Urinary bladder (tissue), 3 donors: ENCODE measurements at regions not wholly inside any gene's neighbourhood (a gene's known extent, or its start where the extent isn't known, plus 50 kb on each side); places are given as distances from the start of the nearest gene placed in this dataset.

Experiments used
- DNase-seq: peaks from one replicate; pipeline ENCODE4 v3.0.0-alpha.2; 2015; ENCODE audit errors: extremely low spot score
- H3K27ac ChIP-seq: one replicate; pipeline ENCODE4 v1.5.1; 2013; ENCODE audit warnings: low read depth, mild to moderate bottlenecking, moderate library complexity
- H3K36me3 ChIP-seq: one replicate; pipeline ENCODE4 v1.6.1; 2013; ENCODE audit warnings: mild to moderate bottlenecking, moderate library complexity; ENCODE audit not compliant: insufficient read depth
- H3K4me1 ChIP-seq: one replicate; pipeline ENCODE4 v1.6.1; 2013; ENCODE audit warnings: mild to moderate bottlenecking, moderate library complexity; ENCODE audit not compliant: insufficient read depth
- H3K4me3 ChIP-seq: one replicate; pipeline ENCODE4 v1.5.1; 2013; ENCODE audit warnings: low read depth, low read length
- WGBS: extraction: QIAGEN DNeasy Blood & Tissue Kit; methylation state at CpG from one replicate; pipeline ENCODE4 v1.1.7; 2013; 5-methylcytosine and 5-hydroxymethylcytosine counted together
- donor health status: healthy with polysubstance abuse.
- donor health status: healthy.

DNA sequence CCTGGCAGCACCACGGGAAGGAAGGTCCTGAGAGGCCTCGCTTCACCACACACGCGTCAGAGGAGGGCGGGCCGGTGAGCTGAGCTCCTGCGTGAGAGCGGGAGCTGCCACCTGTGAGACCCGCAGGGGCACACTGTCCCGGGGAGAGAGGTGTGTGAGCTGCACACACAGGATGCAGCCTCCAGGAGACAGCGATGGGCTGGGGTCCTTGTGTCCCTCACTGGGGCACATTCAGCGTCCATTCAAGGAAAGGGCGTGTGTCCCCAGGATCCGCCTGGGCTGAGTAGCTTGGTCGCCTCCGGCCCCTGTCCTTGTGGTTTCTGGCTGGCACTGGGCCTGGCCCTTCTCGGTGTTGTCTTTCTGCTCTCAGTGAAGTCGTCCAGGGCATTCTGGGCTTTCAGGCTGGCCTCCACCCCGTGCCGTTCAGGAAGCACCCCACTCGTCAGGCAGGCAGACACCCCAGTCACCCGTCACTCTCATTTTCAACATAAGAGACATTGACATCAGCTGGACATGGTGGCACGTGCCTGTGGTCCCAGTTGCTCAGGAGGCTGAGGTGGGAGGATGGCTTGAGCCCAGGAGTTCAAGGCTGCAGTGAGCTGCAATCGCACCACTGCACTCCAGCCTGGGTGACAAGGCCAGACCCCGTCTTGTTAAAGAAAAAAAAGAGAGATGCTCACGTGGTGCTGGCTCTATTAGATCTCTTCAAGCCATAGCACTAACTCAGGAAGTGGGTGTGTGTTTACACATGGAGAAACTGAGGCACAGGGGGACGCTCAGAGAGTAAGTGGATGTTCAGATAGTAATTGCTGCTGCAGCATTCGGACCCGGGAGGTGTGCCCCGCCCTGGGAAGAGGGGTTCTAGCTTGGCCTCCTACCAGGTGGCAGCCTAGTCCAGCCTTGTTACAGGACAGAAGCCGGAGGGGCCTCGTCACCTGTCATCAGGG lies 1081.6 kb downstream of the BRD1 start:
- DNase-seq, result no peak
- H3K27ac ChIP-seq, result no peak overlapping the region
- no peaks in the 10 kb centered on the region for H3K36me3 ChIP-seq
- no peak overlapping the region for H3K4me3 ChIP-seq
- H3K4me1 ChIP-seq, result no peaks in the 10 kb centered on the region
- 83% methylated on average over 32 of the region's 32 CpGs for WGBS

DNA sequence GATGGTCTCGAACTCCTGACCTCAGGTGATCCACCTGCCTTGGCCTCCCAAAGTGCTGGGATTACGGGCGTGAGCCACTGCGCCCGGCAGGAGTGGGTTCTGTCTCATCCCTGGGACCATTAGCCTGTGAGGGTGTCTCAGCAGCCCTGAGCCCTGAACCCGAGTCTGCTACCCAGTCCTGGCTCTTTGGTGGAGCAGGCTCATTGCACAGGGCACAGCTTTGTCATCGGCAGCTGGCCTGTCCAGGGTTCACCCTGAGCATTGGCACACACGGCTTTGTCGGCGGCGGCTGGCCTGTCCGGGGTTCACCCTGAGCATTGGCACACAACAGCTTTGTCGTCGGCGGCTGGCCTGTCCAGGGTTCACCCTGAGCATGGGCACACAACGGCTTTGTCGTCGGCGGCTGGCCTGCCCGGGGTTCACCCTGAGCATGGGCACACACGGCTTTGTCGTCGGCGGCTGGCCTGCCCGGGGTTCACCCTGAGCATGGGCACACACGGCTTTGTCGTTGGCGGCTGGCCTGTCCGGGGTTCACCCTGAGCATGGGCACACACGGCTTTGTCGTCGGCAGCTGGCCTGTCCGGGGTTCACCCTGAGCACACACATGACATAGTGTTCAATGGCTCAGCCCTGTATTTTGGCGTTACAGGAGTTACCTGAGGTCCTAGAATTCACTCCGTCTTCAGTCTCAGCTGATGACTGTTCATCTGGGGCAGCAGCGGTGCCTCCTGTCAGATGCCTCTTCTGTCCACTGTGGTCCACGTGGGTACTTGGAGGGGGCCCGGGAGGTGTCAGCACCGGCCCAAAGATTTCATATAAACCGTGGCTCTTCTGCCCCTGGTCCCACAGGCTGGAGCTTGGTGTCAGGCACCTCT lies 1082.5 kb downstream of the BRD1 start:
- H3K4me1 ChIP-seq, result no peaks in the 10 kb centered on the region
- no peak overlapping the region for H3K4me3 ChIP-seq
- H3K27ac ChIP-seq, result no peak overlapping the region
- H3K36me3 ChIP-seq, result no peaks in the 10 kb centered on the region
- DNase-seq, result no peak
- 92% methylated on average over 40 of the region's 40 CpGs for WGBS

DNA sequence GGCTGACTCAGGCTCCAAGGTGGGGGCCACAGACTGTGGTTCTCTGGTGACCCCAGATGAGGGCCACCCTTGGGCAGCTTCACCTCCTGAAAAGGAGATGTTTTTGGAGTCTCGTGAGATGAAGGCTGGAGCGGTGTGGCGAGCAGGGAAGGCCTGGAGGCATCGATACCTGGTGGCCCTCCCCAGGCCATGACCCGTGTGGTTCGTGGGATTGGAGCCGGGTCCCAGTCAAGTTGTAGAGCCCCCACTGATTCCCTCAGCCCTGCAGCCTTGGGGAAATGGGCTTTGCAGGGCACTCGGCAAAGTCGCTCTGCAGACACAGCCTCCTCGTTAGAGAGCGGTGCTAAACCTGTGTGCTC lies 1083.4 kb downstream of the BRD1 start:
- Histone ChIP-seq H3K36me3 (no peaks in the 10 kb centered on the region), H3K4me1 (no peaks in the 10 kb centered on the region), H3K27ac (no peak overlapping the region), H3K4me3 (no peak overlapping the region)
- 94% methylated on average over 11 of the region's 11 CpGs for WGBS
- DNase-seq, result no peak

DNA sequence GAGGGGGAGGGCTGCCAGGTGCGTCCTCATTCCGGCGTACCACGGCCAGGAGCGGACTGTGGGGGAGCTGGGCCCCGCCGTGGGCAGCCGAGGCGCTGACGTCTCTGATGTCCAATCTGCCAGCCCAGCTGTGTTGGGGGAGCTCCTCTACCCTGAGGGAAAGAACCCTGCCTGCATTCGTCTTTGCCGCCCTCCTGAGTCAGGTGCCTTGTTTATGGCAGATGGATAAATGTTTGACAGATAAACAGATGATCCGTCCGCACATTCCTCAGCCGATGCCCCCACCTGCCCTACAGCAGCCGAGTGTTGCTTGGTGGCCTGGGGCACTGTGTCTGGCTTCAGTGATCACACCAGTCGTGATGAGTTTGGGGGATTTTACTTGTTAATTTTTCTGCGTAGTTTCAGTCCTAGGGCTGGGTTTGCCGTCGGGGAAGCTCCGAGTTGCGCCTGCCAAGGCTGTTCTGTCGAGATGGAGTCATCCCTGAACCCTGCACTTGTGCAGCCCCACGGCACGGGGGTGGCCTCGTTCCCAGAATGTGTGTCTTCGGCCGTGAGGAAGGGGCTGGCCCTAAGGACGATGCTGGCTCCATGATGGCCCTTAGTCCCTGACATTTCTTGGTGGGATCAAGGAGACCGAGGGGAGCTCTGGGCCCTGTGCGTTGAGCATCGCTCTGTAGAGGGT lies 1083.9 kb downstream of the BRD1 start:
- no peak overlapping the region for H3K4me3 ChIP-seq
- no peaks in the 10 kb centered on the region for H3K36me3 ChIP-seq
- no peaks in the 10 kb centered on the region for H3K4me1 ChIP-seq
- WGBS, result 89% methylated on average over 32 of the region's 32 CpGs
- no peak for DNase-seq
- H3K27ac ChIP-seq, result no peak overlapping the region

DNA sequence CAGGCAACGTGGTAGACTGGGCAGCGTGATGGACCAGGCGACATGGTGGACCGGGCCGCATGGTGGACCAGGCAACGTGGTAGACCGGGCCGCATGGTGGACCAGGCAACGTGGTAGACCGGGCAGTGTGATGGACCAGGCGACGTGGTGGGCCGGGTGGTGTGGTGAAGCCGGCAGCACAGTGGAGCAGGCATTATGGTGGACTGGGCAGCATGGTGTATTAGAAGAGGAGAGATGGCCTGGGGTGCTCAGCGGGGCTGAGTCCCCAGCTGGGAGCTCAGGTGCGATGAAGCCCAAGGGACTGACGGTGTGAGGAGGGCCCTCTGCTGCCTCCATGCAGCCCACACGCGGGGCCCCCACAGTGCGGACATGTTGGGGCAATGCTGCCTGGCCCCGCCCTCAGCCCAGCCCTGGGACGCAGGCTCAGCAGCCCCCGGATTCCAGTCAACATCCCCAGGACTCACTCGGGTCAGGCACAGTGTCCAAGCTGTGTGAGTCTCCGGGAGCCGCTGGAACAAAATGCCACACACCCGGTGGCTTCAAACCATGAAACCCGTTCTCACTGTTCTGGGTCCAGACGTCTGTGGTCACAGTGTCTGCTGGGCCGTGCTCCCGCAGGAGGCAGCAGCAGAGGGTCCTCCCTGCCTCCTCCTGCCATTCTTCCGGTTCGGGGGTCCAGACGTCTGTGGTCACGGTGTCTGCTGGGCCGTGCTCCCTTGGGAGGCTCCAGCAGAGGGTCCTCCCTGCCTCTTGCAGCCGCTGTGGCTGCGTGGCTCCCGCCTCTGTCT lies 1084.9 kb downstream of the BRD1 start:
- WGBS, result 93% methylated on average over 39 of the region's 39 CpGs
- no peak overlapping the region for H3K27ac ChIP-seq
- no peaks in the 10 kb centered on the region for H3K36me3 ChIP-seq
- no peak overlapping the region for H3K4me3 ChIP-seq
- DNase-seq, result no peak
- H3K4me1 ChIP-seq, result no peaks in the 10 kb centered on the region

DNA sequence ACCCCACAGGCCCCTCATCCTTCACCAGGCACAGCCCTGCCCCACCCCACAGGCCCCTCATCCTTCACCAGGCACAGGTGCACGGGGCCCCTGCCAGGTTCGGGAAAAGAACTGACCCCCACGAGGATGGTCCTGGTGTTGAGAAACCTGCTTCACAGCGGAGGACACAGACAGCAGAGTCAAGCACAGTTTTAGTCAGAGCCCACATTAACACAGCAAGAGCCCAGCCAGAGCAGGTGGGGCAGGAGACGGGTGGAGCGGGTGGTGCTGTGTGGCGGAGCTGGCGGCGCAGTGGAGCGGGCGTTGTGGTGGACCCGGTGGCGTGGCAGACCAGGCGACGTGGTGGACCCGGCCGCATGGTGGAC lies 1085.5 kb downstream of the BRD1 start:
- 96% methylated on average over 17 of the region's 17 CpGs for WGBS
- no peaks in the 10 kb centered on the region for H3K36me3 ChIP-seq
- no peaks in the 10 kb centered on the region for H3K4me1 ChIP-seq
- DNase-seq, result no peak
- no peak overlapping the region for H3K4me3 ChIP-seq
- H3K27ac ChIP-seq, result no peak overlapping the region

DNA sequence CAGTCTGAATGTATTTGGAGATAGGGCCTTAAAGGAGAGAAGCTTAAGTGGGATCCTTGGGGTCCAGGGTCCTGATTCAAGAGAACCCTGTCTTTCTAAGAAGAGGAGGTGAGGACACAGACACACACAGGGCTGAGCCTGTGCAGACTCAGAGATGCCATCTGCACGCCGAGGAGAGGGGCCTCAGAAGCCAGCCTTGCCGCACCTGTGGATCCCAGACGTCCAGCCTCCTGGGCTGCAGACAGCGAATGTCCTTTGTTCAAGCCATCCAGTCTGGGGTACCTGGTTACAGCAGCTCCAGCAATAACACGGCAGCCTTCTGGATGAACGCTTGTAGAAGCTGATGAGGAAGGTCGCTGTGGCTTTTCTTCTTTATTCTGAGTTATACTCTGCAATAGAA lies 1086.1 kb downstream of the BRD1 start:
- 90% methylated on average over 8 of the region's 8 CpGs for WGBS
- no peak overlapping the region for H3K4me3 ChIP-seq
- H3K4me1 ChIP-seq, result no peaks in the 10 kb centered on the region
- DNase-seq, result no peak
- H3K27ac ChIP-seq, result no peak overlapping the region
- no peaks in the 10 kb centered on the region for H3K36me3 ChIP-seq

DNA sequence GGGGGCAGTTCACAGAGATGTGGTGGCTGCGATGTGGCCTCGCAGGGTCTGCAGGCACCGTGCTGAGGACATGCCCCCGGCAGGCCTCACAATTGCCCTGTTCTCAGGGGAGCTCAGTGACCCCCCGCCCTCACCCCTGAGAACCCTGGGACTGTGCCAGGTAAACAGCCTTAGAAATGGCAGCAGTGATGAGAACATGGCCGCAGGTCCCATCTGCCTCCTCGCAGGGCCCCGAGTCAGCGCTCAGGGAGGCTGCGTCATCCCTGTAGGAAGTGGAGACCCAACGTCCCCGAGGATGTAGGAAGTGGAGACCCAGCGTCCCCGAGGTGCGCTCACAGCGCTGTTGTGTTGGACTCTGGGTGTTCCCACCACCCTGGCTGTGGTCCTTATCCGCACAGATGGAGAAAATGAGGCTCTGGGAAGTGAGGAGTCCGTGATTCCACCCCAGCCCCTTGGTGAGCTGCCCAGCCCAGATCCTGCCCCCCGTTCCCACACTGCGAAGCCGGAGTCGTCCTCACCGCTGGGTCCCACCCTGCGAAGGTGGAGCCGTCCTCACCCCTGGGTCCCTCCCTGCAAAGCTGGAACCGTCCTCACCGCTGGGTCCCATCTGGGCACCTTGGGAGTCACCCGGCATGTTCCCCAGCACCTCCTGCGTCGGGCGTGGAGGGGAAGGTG lies 1086.8 kb downstream of the BRD1 start:
- no peak overlapping the region for H3K27ac ChIP-seq
- H3K4me1 ChIP-seq, result no peaks in the 10 kb centered on the region
- DNase-seq, result no peak
- H3K36me3 ChIP-seq, result no peaks in the 10 kb centered on the region
- H3K4me3 ChIP-seq, result no peak overlapping the region
- WGBS, result 93% methylated on average over 31 of the region's 31 CpGs

DNA sequence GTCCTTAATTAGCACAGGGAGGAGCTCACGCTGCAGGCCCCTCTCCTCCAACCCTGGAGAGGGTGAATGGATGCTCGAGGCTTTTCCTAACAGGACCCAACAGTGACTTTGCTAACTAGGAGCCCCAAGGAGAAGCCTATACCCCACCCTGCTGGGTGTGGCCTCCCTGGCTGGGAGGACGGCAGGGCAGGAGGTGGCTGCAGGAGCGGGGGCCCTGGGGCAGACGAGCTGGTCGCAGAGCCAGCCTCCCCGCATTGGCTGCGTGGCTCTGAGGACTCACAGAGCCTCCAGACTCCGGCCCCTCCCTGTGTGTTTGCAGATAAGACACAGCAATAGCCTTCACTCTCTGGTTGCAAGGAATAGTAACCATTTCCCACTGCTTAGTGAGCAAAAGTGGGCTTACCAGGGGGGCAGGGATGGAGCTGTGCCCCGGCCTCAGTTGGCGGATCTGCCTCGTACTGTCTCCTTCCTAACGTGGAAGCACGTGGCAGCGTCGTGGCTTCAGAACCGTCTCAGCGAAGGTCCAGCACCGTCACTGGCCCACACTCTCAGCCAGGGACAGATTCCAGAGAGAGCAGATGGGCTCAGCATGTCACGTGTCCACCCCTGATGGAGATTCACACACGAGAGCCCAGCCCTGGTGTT lies 1087.5 kb downstream of the BRD1 start:
- WGBS, result 62% methylated on average over 21 of the region's 21 CpGs
- no peaks in the 10 kb centered on the region for H3K36me3 ChIP-seq
- H3K4me3 ChIP-seq, result no peak overlapping the region
- no peak overlapping the region for H3K27ac ChIP-seq
- no peaks in the 10 kb centered on the region for H3K4me1 ChIP-seq
- no peak for DNase-seq

DNA sequence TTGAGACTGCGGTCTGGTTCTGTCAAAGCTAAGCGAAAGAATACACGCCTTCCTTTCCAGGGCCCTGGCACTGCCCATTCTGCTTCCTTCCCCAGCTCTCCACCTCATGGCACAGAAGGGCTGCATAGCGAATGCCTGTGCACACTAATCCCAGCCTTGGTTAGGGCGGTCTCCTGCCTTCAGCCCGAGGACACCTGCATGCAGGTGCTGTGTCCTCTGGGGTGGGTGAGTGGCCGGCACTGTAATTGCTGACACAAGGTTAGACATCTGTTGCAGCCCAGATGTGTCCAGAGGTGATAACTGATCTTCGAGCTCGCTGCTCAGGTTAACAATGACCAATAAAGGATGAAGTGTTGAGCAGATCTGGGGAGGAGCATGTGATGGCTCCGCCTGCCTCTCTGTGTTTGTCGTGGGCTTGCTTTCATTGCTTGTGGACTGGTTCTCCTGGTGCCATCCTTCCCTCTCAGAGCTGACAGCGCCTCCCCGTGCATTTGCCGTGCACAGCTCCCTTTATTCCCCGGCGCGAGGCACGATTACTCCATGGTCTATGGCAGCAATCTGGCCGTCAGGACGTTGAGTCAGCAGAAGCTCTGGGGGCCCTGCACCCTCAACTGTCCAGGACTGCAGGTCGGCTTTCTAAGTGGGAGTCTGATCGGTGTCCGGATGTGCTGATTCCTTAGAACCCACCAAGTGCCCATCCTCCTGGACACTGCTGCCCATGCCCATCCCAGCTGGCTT lies 1088.2 kb downstream of the BRD1 start:
- H3K4me3 ChIP-seq, result no peak overlapping the region
- no peak for DNase-seq
- 87% methylated on average over 23 of the region's 23 CpGs for WGBS

DNA sequence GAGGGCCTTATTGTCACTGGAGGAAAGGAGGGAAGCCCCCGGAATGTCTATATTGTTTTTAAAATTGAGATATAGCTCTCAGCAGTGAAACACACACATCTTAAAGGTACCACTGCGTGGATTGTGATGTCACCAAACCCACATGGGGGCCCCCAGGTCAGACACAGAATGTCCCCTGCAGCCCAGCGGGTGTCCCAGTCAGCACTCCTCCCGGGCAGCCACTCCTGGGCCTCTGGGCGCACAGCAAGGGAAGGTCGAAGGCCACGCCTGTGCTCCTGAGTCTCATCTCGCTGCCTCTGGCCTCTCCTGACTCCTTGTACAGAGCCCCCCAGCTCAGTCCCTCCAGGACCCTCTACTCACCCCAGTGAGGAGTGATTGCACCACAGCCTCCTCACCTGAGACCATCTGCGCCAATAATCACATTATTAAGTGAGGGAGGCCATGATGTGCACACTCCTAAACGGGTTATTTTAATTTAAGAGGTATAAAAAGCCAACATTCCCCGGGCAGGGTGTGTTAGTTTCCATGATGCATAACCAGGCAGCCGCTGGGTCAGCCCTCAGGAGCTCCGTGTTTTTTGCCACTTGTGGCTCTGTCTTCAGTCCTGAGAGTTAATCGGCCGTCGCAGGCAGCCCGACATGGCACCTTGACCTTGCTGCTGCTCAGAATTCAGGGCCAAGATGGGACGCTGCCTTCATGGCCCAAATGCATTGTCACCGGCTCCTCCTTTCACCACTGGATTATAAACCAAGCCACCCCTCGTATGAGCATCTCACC lies 1089.3 kb downstream of the BRD1 start:
- 87% methylated on average over 20 of the region's 20 CpGs for WGBS
- no peak for DNase-seq

More for the DNA sequence above, 1088.2 kb downstream of the BRD1 start:
- no peaks in the 10 kb centered on the region for H3K36me3 ChIP-seq
- H3K4me1 ChIP-seq, result no peaks in the 10 kb centered on the region
- no peak overlapping the region for H3K27ac ChIP-seq

More for the DNA sequence above, 1089.3 kb downstream of the BRD1 start:
- Histone ChIP-seq H3K4me3 (no peak overlapping the region), H3K36me3 (no peaks in the 10 kb centered on the region), H3K27ac (no peak overlapping the region), H3K4me1 (no peaks in the 10 kb centered on the region)
